ENCODE measurements at regions not wholly inside any gene's neighbourhood (a gene's known extent, or its start where the extent isn't known, plus 50 kb on each side); places are given as distances from the start of the nearest gene placed in this dataset.

DNA sequence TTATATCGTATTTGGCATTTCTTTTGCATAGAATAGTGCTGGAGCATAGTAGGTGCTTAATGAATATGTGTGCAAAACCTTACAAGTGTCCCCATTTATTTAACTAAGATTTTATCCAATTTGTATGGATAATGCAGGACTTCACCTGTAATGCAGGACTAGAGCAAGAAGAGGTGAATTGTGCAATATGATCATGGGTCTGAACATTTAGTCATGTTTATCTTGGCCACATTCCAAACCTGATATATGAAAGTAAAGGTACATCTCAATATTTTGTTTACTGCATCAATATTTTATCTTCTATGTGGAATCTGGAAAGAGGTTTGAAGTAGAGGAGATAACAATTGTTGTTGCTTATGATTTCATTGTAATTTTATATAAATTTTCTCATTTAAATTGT is 1626.7 kb upstream of the B3GALT2 start:
- Histone ChIP-seq H3K4me1 (ENCODE audit: insufficient read depth, low read length) (no peaks in the 10 kb centered on the region), H3K9me3 (ENCODE audit: insufficient read depth, low read length, severe bottlenecking) (no peaks in the 10 kb centered on the region), H4K20me1 (ENCODE audit: insufficient read depth, low read length) (no peaks in the 10 kb centered on the region), H3K36me3 (ENCODE audit: insufficient read depth, low read length) (no peaks in the 10 kb centered on the region), H3K4me2 (ENCODE audit: insufficient read depth, low read length) (no peak overlapping the region), H3K4me3 (ENCODE audit: low read depth in 1 of 2, low read length in 2 of 2) (no peak overlapping the region), H3K79me2 (ENCODE audit: insufficient read depth, low read length) (no peaks in the 10 kb centered on the region), H3K27ac (ENCODE audit: low read length) (no peak overlapping the region), H3K27me3 (ENCODE audit: insufficient read depth, low read length, poor library complexity) (no peaks in the 10 kb centered on the region), H2AFZ (ENCODE audit: low read depth, low read length) (no peak overlapping the region), H3K9ac (ENCODE audit: low read depth, low read length) (no peak overlapping the region)
- TF ChIP-seq EZH2 (IDR thresholded peaks at IDR 0.05; ENCODE audit: borderline replicate concordance, low read depth, low read length, severe bottlenecking): no peak
- TF ChIP-seq, protein P1, sequence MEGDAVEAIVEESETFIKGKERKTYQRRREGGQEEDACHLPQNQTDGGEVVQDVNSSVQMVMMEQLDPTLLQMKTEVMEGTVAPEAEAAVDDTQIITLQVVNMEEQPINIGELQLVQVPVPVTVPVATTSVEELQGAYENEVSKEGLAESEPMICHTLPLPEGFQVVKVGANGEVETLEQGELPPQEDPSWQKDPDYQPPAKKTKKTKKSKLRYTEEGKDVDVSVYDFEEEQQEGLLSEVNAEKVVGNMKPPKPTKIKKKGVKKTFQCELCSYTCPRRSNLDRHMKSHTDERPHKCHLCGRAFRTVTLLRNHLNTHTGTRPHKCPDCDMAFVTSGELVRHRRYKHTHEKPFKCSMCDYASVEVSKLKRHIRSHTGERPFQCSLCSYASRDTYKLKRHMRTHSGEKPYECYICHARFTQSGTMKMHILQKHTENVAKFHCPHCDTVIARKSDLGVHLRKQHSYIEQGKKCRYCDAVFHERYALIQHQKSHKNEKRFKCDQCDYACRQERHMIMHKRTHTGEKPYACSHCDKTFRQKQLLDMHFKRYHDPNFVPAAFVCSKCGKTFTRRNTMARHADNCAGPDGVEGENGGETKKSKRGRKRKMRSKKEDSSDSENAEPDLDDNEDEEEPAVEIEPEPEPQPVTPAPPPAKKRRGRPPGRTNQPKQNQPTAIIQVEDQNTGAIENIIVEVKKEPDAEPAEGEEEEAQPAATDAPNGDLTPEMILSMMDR (IDR thresholded peaks at IDR 0.05; ENCODE audit: borderline replicate concordance, extremely low read depth, low read length, poor library complexity, severe bottlenecking): no peak
- ATAC-seq (ENCODE audit: insufficient read depth, low read depth): no peak
- no peak for DNase-seq

DNA sequence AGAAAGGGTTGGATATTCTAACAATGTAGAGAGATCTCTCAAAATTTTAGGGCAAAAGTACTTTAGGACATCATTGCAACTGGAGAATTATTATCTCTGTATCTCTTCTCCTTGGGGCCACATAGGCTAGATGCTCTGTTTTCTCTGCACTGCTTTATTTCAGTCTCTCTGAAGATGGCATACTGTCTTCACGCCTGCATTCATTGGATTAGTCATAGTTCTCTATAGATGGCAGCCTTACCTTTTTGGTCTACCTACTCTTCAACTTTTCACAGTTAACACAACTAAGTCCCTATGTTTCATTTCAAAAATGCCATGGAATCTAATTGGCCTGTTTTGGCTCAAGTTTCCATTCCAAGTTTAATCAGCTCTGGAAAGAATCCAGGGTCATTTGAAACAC is 1623.3 kb upstream of the B3GALT2 start:
- DNase-seq (no peak), ATAC-seq (ENCODE audit: insufficient read depth, low read depth) (no peak)
- Histone ChIP-seq H3K27me3 (ENCODE audit: insufficient read depth, low read length, poor library complexity) (no peaks in the 10 kb centered on the region), H3K9me3 (ENCODE audit: insufficient read depth, low read length, severe bottlenecking) (no peaks in the 10 kb centered on the region), H4K20me1 (ENCODE audit: insufficient read depth, low read length) (no peaks in the 10 kb centered on the region), H3K9ac (ENCODE audit: low read depth, low read length) (no peak overlapping the region), H2AFZ (ENCODE audit: low read depth, low read length) (no peak overlapping the region), H3K79me2 (ENCODE audit: insufficient read depth, low read length) (no peaks in the 10 kb centered on the region), H3K4me2 (ENCODE audit: insufficient read depth, low read length) (no peak overlapping the region), H3K27ac (ENCODE audit: low read length) (no peak overlapping the region), H3K4me3 (ENCODE audit: low read depth in 1 of 2, low read length in 2 of 2) (no peak overlapping the region), H3K4me1 (ENCODE audit: insufficient read depth, low read length) (no peaks in the 10 kb centered on the region), H3K36me3 (ENCODE audit: insufficient read depth, low read length) (no peaks in the 10 kb centered on the region)
- TF ChIP-seq EZH2 (IDR thresholded peaks at IDR 0.05; ENCODE audit: borderline replicate concordance, low read depth, low read length, severe bottlenecking): no peak

DNA sequence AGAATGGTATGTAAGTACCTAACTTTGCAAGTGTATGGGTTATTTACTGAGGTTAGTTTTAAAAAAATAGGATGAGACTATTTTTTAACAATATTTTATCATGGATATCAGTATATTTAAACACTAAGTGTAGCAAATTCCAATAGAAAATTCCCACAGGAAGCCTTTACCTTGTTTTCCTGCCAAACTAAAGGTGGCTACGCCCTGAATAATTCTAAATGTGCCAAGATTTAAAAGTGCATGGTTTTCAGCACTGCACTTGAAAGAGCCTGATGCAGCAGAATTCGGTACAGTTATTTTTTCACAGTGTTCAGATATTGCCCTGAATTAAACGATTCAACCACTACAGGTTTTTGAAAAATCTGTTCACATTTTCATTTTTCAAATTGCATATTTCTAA is 1622.8 kb upstream of the B3GALT2 start:
- Histone ChIP-seq H4K20me1 (ENCODE audit: insufficient read depth, low read length) (no peaks in the 10 kb centered on the region), H3K27me3 (ENCODE audit: insufficient read depth, low read length, poor library complexity) (no peaks in the 10 kb centered on the region), H3K9ac (ENCODE audit: low read depth, low read length) (no peak overlapping the region), H3K4me3 (ENCODE audit: low read depth in 1 of 2, low read length in 2 of 2) (no peak overlapping the region), H3K36me3 (ENCODE audit: insufficient read depth, low read length) (no peaks in the 10 kb centered on the region), H3K4me2 (ENCODE audit: insufficient read depth, low read length) (no peak overlapping the region), H3K79me2 (ENCODE audit: insufficient read depth, low read length) (no peaks in the 10 kb centered on the region), H2AFZ (ENCODE audit: low read depth, low read length) (no peak overlapping the region), H3K4me1 (ENCODE audit: insufficient read depth, low read length) (no peaks in the 10 kb centered on the region), H3K27ac (ENCODE audit: low read length) (no peak overlapping the region), H3K9me3 (ENCODE audit: insufficient read depth, low read length, severe bottlenecking) (no peaks in the 10 kb centered on the region)
- no peak for DNase-seq
- TF ChIP-seq, protein P1 (IDR thresholded peaks at IDR 0.05; ENCODE audit: borderline replicate concordance, extremely low read depth, low read length, poor library complexity, severe bottlenecking): no peak
- no peak for ATAC-seq (ENCODE audit: insufficient read depth, low read depth)

DNA sequence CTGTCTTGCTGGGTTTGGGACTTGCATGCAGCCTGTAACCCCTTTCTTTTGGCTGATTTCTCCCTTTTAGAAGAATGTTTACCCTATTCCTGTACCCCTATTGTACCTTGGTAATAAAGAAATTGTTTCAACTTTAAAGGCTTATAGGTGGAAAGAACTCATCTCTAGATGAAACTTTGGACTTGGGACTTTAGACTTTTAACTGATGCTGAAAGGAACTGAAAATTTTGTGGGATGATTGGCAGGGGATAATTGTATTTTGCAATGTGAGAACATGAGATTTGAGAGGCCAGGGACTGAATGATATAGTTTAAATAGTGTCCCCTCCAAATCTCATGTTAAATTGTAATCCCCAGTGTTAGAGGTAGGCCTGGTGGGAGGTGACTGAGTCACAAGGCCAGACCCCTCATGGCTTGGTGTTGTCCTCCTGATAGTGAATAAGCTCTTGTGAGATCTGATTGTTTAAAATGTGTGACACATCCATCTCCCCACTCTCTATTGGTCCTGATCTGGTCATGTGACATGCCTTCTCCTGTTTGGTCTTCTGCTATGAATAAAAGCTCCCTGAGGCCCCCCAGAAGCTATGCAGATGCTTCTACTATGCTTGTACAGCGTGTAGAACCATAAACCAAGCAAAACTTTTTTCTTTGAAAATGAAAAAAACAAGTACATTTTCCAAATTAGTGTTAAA is 1621.3 kb upstream of the B3GALT2 start:
- Histone ChIP-seq H3K79me2 (ENCODE audit: insufficient read depth, low read length) (no peaks in the 10 kb centered on the region), H3K4me1 (ENCODE audit: insufficient read depth, low read length) (no peaks in the 10 kb centered on the region), H3K9me3 (ENCODE audit: insufficient read depth, low read length, severe bottlenecking) (no peaks in the 10 kb centered on the region), H3K9ac (ENCODE audit: low read depth, low read length) (no peak overlapping the region), H2AFZ (ENCODE audit: low read depth, low read length) (no peak overlapping the region), H3K36me3 (ENCODE audit: insufficient read depth, low read length) (no peaks in the 10 kb centered on the region), H3K4me2 (ENCODE audit: insufficient read depth, low read length) (no peak overlapping the region), H3K4me3 (ENCODE audit: low read depth in 1 of 2, low read length in 2 of 2) (no peak overlapping the region), H3K27me3 (ENCODE audit: insufficient read depth, low read length, poor library complexity) (no peaks in the 10 kb centered on the region), H4K20me1 (ENCODE audit: insufficient read depth, low read length) (no peaks in the 10 kb centered on the region), H3K27ac (ENCODE audit: low read length) (no peak overlapping the region)
- DNase-seq (no peak), ATAC-seq (ENCODE audit: insufficient read depth, low read depth) (no peak)
- TF ChIP-seq EZH2 (IDR thresholded peaks at IDR 0.05; ENCODE audit: borderline replicate concordance, low read depth, low read length, severe bottlenecking): no peak
- TF ChIP-seq, protein P1 (IDR thresholded peaks at IDR 0.05; ENCODE audit: borderline replicate concordance, extremely low read depth, low read length, poor library complexity, severe bottlenecking): no peak
